GM12878 (cell line): ENCODE measurements at regions not wholly inside any gene's neighbourhood (a gene's known extent, or its start where the extent isn't known, plus 50 kb on each side); places are given as distances from the start of the nearest gene placed in this dataset.
"Not testable (repeated sequence)": the region's sequence is repeated elsewhere in the genome, so short reads cannot be mapped to it uniquely, and the experiment has no call there.

ENCODE experiments used
- EZH2 ChIP-seq: IDR thresholded peaks from 2 replicates; pipeline ENCODE4 v1.6.1; 2012; ENCODE audit warnings: low read depth, mild to moderate bottlenecking, control low read depth, inconsistent platforms, low read length, borderline replicate concordance; ENCODE audit not compliant: control insufficient read depth
- ZSCAN29 ChIP-seq: fragments of 450-650 bp; IDR thresholded peaks from 2 replicates; pipeline ENCODE4 v1.6.1; 2017; ENCODE audit warnings: mild to moderate bottlenecking, moderate library complexity

DNA sequence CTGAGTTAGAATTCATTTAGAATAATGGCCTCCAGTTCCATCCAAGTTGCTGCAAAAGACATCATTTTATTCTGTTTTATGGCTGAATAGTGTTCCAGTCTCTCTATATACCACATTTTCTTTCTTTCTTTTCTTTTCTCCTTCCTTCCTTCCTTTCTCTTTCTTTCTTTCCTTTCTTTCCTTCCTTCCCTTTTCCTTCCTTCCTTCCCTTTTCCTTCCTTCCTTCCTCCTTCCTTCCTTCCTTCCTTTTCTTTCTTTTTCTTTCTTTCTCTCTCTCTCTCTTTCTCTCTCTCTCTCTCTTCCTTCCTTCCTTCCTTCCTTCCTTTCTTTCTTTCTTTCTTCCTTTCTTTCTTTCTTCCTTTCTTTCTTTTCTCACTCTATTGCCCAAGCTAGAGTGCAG, 330.2 kb downstream of the TSN start:
- not testable (repeated sequence) for TF ChIP-seq ZSCAN29, EZH2
